Hematopoietic multipotent progenitor cell (in vitro differentiated cells): ENCODE measurements at regions not wholly inside any gene's neighbourhood (a gene's known extent, or its start where the extent isn't known, plus 50 kb on each side); places are given as distances from the start of the nearest gene placed in this dataset. TPM values are rescaled to one million over a fixed set of nuclear protein-coding genes. Genes with fewer than 3 reads are reported as not detected.

Experiments used
- small RNA-seq: library from RNA; depleted of rRNA; stranded (forward); fragments of <200 nt; gene quantifications from one replicate; pipeline ENCODE3, GENCODE V24; 2012

Small RNAs in the stretch of these regions (small RNA-seq; reads per million reads assigned to genes)
- not detected for gene AL139135.1
- not detected for gene AL713866.2
